SIG-M5 treated with dmso at 0.1 percent for 504 hours (cell line): ENCODE measurements at regions not wholly inside any gene's neighbourhood (a gene's known extent, or its start where the extent isn't known, plus 50 kb on each side); places are given as distances from the start of the nearest gene placed in this dataset.
A peak's percentile ranks its signal among the peaks of the same experiment; 100 is the strongest.

ENCODE experiments used
- DNase-seq: peaks from one replicate; lab custom pipeline; 2025; ENCODE audit not compliant: unreplicated experiment; lab: John Stamatoyannopoulos, UW

DNA sequence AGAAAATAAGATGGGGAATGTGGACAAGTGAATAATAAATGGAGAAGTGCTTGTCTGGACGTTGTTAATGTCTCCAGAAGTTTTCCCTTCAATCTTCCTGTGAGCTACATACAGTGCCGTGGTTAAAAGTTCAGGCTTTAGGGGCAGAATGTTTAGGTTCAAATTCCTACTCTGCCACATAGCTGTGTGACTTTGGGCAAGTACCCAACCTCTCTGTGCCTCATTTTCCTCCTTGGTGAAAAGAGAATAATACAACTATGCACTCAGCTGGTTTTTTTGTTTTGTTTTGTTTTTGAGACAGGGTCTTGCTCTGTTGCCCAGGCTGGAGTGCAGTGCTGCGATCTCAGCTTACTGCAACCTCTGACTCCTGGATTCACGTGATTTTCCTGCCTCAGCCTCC is 143.5 kb downstream of the CHIC2 start:
- DNase-seq, result no peak

GRCh38 chr4:53920116-53920515 is 144.3 kb downstream of the CHIC2 start:
- no peak for DNase-seq

DNA sequence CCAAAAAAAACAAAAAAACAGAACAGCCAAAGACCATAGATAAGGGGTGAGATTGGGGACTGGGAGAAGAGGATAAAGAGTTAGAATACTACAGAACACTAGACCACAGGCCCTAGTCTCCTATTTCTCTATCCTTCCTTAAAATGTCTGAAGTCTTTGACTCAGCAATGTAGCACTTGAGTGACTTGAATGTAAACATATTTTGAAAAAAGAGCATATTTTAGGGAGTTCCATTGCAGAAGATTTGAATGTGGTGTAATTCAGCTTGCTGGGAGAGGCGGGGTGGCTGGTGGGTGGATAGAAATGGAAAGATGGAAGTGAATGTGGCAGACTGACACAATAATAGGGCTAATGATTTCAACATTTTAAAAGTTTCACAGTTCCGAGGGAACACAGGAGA is 144.9 kb downstream of the CHIC2 start:
- peak; percentile 68 for DNase-seq

DNA sequence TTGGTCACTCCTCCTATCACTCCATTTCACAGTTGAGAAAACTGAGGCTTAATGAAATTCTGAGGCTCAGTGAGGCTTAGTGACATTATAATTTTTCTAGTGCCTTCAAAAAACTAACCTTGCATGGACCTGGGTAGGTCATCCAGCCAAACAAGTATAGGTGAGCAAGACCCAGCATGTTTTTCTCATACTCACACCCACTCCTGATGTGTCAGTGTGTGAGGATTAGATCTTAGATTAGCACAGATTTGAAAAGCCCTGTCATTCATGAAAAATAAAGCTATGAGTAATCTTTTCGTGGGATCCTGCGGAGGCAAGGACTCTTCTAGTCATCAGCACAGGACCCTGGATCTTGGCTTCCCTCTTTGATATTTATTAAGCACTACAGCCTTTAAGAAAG is 146.7 kb downstream of the CHIC2 start:
- no peak for DNase-seq

DNA sequence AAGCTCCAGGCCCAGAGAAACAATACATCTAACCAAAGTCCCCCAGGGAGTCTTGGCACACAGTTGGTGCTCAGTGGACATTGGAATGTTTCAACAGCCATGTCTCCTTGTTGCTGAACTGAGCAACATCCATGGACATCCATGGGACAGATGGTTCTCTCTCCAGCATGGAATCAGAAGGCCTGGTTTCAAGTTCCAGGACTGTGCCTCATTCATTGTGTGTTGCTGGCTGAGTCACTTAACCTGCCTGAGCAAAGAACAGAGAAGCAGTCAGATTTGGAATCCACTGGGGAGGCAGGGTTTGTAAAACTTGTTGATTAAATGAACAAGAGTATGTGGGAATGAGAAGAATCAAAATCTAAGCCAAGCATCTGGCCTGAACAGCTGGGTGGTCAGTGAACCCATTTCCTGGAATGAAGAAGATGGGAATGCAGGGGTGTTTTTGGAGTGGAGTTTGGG is 147.9 kb downstream of the CHIC2 start:
- DNase-seq, result no peak

- peak; percentile 65 for DNase-seq
These were observed 149.9 kb downstream of the CHIC2 start for GRCh38 chr4:53914313-53915016.

- no peak for DNase-seq
These were observed 150.6 kb downstream of the CHIC2 start for GRCh38 chr4:53913771-53914170.

- DNase-seq, result no peak
These were observed 151.5 kb downstream of the CHIC2 start for GRCh38 chr4:53912766-53913497.

DNA sequence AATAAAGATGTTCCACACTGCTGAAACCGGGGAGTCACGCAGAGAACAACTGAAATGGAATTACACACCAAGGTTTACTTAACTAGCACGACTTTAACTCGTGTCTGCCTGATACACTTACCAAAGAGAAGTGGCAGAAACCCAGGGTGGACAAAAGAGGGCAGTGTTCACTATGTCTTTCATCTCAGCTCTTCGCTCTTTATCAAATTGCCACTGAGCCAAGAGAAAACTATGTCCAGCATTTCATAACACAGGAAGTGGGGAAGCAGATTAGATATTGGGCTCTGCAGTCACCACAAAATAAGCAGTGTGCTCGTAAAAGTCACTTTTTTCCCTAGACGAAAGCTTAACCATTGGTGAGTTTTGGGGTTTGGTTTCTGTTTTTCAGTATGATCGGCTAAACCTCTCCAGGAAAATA is 155.7 kb downstream of the CHIC2 start:
- DNase-seq, result peak; percentile 87

DNA sequence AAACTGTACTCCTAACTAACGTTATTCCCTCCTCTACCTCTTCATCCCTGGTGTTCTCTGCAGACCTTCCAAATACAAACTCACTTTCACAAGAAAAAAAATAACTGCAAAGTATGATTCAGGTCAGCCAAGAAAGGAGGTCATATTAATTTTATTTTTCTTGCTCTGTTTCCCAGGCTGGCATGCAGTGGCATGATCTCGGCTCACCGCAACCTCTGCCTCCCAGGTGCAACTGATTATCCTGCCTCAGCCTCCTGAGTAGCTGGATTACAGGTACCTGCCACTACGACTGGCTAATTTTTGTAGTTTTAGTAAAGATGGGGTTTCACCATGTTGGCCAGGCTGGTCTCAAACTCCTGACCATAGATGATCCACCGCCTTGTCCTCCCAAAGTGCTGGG is 156.6 kb downstream of the CHIC2 start:
- DNase-seq, result no peak

- no peak for DNase-seq
These were observed 157.7 kb downstream of the CHIC2 start for GRCh38 chr4:53906606-53907190.

GRCh38 chr4:53905941-53906377 is 158.4 kb downstream of the CHIC2 start:
- peak; percentile 36 for DNase-seq

DNA sequence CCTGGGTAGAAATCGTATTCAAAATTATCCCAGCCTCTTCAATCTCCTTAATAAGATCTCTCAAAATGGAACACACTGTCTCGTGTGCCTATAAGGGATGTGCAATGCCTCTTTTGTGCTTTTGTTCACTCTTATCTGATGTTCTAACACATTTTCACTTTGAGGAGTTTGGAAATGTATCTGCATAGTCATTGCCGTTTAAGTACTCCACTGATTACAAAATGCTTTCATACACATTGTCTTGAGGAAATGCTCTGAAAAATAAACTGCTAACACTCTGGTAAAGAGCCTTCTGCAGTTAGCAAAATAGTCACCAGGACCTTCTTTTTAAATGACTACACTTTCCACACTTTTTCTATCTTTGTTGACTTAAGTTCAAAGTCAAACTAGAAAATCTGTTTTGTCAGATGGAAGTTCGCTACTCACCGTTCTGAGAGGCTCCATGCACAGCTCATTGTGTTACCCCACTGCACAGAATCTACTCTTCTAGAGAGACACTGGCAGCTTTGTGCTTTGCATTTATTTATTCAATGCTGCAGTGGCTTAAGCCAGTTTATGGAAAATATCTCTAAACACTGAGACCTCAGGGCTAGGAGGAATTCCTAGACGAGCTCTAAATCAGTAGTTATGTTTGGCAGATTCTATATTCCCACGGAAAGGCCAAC is 159.0 kb downstream of the CHIC2 start:
- no peak for DNase-seq

- DNase-seq, result no peak
These were observed 161.6 kb downstream of the CHIC2 start for GRCh38 chr4:53902786-53903185.

DNA sequence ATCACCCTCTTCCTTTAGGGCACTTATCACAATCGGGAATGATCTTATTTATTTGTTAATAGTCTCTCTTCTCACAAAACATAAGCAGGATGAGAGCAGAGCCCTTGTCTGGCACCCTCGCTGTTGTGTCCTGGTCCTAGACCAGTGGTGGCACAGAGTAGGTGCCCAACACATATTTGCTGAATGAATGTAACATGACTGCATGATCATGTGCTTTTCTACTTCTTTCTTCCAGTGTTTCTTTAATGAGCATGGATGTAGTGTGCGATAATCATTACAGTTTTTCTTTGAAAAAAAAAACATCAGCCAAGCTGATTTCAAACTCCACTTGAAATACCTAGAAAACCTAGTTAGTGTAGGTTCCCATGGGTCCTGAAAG is 164.1 kb downstream of the CHIC2 start:
- DNase-seq, result no peak

DNA sequence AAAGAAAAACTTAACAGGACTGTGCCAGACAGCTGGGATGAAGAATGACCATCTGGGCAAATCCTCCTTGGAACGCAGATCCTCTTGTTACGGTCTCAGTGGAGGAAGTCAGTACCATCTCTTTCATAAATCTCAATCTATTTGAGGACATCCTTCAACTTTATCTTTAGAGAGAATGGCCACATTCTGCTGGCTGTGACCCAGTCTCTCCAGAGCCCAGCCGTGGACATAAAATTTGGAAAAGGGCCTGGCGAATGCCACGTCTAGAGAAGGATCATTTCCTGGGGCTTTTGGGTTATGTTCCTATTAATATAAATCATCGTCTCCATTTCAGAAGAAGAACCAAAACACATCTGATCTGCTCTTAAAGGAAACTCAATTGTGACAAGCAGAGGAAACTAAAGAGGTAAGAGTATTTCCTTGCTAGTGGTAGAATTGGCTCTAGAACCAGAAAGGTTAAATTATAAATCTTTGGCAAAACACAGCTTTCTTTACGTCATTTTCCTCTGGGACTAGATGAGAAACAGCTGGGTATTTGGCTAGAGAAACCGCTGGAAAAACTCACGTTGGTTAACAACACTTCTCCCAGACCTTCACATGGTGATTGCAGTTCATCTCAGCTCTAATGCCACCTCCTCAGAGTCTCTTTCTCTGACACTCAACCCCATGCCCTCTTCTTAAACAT is 164.7 kb downstream of the CHIC2 start:
- DNase-seq, result no peak

DNA sequence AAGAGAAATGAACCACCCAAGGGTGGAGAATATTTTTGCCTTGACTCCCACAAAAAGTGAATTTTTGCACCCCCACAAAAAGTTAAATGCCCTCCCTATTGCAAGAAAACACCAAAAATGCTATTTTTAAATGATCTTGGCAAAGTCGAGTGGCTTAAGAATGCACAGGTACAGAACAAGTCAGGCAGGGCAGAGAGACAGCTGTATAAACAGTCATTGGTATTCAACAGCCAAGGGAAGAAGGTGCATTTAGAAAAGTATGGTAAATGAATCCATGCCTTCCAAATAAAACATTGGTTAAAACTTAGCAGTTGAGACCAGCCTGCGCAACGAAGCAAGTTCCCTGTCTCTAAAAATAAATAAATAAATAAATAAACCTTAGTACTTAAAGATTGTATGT is 169.3 kb downstream of the CHIC2 start:
- DNase-seq, result no peak

- no peak for DNase-seq
These were observed 173.9 kb downstream of the CHIC2 start for GRCh38 chr4:53890461-53890860.

GRCh38 chr4:53889326-53890055 is 174.9 kb downstream of the CHIC2 start:
- DNase-seq, result no peak

GRCh38 chr4:53886090-53886489 is 178.3 kb downstream of the CHIC2 start:
- no peak for DNase-seq
